ENCODE measurements at regions not wholly inside any gene's neighbourhood (a gene's known extent, or its start where the extent isn't known, plus 50 kb on each side); places are given as distances from the start of the nearest gene placed in this dataset.
A peak's percentile ranks its signal among the peaks of the same experiment; 100 is the strongest.

DNA sequence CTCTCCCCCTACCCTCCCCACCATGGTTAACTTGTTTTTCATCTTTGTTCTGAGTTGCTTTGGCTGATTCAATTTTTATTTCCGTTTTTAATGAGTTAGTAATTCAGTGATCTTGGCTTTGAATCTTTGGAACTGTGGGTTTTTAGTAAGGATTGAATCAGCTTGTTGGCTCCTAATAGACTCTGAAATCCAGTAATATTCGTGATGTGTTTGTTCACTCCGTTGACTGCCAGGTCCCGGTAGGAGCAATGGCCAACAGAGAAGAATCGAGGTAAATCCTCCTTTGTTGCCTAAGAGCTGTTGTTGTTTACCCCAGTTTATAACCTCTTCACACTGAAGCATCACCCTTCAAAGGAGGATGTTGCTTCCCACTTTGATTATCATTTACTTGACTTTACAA, 92.7 kb downstream of the PCSK1 start:
- no peak for DNase-seq
- Mint-ChIP-seq H3K36me3 (ENCODE audit: low read depth) (no peaks in the 10 kb centered on the region), H3K4me1 (peaks cover 9% of the 10 kb centered on the region), H3K27ac (no peak overlapping the region), H3K4me3 (no peak overlapping the region), H3K27me3 (peaks cover 42% of the 10 kb centered on the region)
- ATAC-seq: no peak
- H3K9me3 ChIP-seq (ENCODE audit: control insufficient read depth, low read length, poor library complexity, severe bottlenecking): no peaks in the 10 kb centered on the region

DNA sequence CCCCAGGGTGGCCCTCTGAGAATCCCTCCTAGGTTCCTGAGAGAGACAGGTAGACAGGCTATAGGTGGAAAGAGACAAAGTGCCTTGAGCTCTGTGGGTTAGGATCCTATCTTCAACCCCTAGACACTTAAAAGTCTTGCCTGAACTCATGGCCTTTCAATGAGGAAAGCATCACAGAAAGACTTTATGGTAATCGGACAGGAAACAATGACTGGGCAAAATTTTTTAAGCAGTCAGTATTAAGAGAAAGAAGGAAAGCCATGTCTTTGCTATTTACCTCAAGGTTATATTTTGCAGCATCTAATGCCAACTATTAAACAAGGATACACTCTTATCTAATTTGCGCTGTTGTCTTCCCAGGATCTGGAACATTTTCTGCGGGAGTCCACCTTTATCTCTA, 93.2 kb downstream of the PCSK1 start:
- DNase-seq (no peak), ATAC-seq (no peak)
- Mint-ChIP-seq H3K4me3 (no peak overlapping the region), H3K36me3 (ENCODE audit: low read depth) (no peaks in the 10 kb centered on the region), H3K27me3 (peaks cover 42% of the 10 kb centered on the region), H3K27ac (no peak overlapping the region), H3K4me1 (peaks cover 4% of the 10 kb centered on the region)
- H3K9me3 ChIP-seq (ENCODE audit: control insufficient read depth, low read length, poor library complexity, severe bottlenecking): no peaks in the 10 kb centered on the region

DNA sequence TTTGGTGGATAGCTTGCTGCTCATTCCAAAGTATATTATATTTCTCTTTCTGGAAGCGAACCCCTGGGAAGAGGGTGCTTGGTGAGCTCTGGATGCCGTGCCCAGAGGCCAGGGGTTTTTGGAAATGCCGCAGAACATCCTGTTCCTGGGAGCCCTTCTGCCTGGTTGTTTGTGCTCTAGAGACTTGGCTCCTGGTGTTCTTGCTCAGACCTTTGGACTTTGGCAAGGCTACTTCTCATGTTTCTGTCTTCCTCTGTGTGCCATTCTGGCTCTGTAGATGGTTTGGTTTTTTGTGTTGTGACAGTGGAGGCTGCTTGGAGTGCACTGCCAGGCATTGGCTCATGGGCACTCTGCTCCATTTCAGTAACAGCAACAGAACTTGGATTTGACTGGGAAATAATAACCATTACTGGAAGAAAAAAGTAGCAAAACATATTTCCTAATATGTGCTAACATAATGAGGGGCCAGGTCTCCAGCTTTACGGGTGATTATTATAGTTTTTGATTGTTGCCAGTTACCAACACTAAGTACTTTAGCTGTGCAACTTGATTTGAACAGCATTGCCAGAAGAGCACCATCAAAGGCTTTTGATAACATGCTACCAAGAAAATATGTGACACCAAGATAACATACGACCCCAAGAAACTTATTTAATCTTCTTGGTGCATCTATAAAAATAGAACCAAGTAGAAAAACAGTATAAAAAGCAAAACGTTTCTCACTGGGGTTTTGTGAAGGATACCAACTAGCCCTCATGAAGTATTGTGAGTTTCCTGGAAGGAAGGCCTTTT, 94.2 kb downstream of the PCSK1 start:
- Mint-ChIP-seq H3K36me3 (ENCODE audit: low read depth) (no peaks in the 10 kb centered on the region), H3K4me3 (no peak overlapping the region), H3K27me3 (peaks cover 39% of the 10 kb centered on the region), H3K4me1 (no peaks in the 10 kb centered on the region), H3K27ac (no peak overlapping the region)
- ATAC-seq (no peak), DNase-seq (no peak)
- no peaks in the 10 kb centered on the region for H3K9me3 ChIP-seq (ENCODE audit: control insufficient read depth, low read length, poor library complexity, severe bottlenecking)

DNA sequence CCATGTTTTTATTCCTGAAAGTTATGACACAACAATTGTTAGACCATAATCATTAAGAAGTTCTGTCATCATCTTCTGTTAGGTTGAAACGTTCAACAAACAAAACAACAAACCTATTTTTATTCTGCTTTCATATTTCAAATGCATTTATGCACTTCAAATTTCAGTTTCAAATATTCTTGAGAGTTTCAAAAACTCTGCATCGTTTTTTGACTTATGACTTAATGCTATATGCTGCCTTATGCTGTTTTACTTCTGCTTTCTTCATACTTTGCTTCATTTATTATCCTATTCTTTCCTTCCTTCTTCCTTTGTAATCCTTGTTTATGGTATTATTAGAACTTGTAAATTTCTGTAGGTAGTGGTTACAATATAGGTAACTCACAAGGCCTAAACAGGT, 95.0 kb downstream of the PCSK1 start:
- no peak for ATAC-seq
- Mint-ChIP-seq H3K4me3 (no peak overlapping the region), H3K4me1 (no peaks in the 10 kb centered on the region), H3K36me3 (ENCODE audit: low read depth) (no peaks in the 10 kb centered on the region), H3K27ac (no peak overlapping the region), H3K27me3 (peaks cover 40% of the 10 kb centered on the region)
- H3K9me3 ChIP-seq (ENCODE audit: control insufficient read depth, low read length, poor library complexity, severe bottlenecking): no peaks in the 10 kb centered on the region
- DNase-seq: no peak

DNA sequence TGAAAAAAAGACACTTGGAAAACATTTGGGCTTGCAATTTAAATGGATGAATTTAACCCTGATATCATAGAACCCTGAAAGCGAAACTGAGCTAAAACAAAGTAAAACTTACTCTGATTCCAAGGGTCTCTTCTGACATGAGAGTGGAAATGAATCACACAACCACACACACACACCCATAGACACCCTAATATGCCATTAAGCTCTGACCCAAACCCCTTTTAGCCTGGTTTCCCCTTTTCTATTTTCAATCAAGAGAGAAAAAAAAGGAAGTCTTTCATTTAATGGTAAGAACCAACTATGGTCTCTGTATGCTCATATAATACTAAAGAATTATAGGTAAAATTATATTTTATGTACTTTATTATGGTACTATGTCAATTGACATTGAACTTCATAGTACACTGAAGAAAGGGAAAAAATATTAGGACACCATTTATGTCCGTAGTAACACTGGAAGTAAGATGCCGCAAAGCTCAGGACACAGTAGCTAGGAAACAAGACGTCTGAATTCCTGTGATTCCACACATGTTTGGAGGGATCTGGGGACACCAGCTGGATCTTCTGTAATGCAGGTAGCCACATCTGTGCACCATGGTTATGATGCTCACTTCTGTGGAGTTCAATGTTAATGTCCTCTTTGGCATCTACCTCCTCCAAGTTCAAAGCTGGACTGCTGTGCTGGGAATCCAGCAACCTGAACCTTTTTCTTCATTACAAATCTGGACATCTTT, 95.8 kb downstream of the PCSK1 start:
- no peaks in the 10 kb centered on the region for H3K9me3 ChIP-seq (ENCODE audit: control insufficient read depth, low read length, poor library complexity, severe bottlenecking)
- H3K36me3 Mint-ChIP-seq (ENCODE audit: low read depth): no peaks in the 10 kb centered on the region
- H3K27ac Mint-ChIP-seq: no peak overlapping the region
- H3K4me1 Mint-ChIP-seq: no peaks in the 10 kb centered on the region
- H3K27me3 Mint-ChIP-seq: peaks cover 42% of the 10 kb centered on the region
- H3K4me3 Mint-ChIP-seq: no peak overlapping the region
- ATAC-seq (no peak), DNase-seq (no peak)

DNA sequence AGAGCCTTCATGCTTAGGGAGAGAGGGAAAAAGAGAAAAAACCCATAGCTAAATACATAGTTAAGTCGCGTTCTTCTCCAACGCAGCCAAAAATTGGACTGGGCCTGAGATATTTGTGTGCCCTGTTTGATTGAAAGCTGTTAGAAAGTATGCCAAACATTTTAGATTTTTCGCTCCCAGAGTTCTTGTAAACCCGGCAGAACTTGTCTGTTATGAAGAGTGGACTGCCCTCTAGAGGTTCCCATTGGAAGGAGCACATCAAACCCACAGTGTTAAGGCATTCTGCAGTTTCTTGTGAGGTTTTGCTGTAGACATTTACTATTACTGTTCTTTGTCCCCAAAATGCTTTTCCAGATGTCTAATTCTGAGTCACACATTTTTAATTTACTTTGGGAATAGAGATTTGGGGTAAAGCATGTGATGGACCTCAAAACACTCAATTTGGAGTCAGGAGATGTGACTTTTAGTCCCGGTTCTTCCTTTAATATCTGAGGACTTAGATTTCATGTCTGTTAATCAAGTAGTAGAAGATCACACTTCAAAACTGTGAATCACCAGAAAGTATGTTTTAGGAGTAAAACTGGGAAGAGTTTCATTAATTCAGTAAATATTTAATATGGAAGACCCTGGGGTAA, 96.6 kb downstream of the PCSK1 start:
- H3K27me3 Mint-ChIP-seq: peaks cover 42% of the 10 kb centered on the region
- H3K9me3 ChIP-seq (ENCODE audit: control insufficient read depth, low read length, poor library complexity, severe bottlenecking): no peaks in the 10 kb centered on the region
- peak; percentile 93 for ATAC-seq
- no peaks in the 10 kb centered on the region for H3K36me3 Mint-ChIP-seq (ENCODE audit: low read depth)
- H3K4me1 Mint-ChIP-seq: no peaks in the 10 kb centered on the region
- H3K27ac Mint-ChIP-seq: no peak overlapping the region
- peak in 2 of 3 donors; percentile 12 to 42 for DNase-seq
- no peak overlapping the region for H3K4me3 Mint-ChIP-seq

DNA sequence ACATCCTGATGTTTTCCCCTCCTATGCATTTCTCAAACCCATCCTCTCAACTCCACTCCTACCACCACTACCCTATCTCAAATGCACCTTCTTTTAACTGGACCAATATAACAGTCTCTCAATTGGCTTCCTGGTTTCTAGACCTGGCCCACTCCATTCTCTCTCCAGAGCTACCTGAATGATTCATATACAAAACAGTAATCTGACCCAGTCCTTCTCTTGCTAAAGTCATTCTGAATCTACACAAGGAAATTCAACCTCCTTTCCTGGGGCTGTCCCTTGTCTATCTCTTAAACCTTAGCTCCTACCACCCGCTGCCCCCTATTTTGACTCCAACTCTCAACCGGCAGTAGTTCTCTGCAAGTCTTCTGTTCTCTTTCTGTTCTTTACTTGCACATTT, 97.2 kb downstream of the PCSK1 start:
- DNase-seq: no peak
- Mint-ChIP-seq H3K4me3 (no peak overlapping the region), H3K36me3 (ENCODE audit: low read depth) (no peaks in the 10 kb centered on the region), H3K27ac (no peak overlapping the region), H3K27me3 (peaks cover 44% of the 10 kb centered on the region), H3K4me1 (no peaks in the 10 kb centered on the region)
- H3K9me3 ChIP-seq (ENCODE audit: control insufficient read depth, low read length, poor library complexity, severe bottlenecking): no peaks in the 10 kb centered on the region
- ATAC-seq: no peak

DNA sequence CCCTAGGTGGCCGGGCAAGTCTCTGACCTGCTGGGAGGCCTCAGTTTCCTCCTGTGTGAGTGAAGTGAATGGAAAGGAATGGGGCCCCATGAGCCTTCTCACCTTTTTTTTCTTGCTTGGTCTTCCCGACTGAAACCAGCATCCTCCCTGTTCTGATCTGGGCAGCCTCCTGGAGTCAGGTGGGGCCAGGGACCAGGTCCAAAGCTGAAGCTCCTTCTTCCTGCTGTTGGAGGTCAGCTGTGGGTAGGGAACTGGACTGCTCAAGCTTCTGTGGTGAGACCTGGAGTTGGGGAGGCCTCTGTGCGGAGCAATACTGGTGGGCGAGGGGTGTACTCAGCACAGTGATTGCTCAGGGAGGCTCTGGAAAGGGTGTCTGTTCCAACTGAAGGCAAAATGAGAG, 99.7 kb downstream of the PCSK1 start:
- Mint-ChIP-seq H3K27ac (no peak overlapping the region), H3K36me3 (ENCODE audit: low read depth) (no peaks in the 10 kb centered on the region), H3K27me3 (peaks cover 34% of the 10 kb centered on the region), H3K4me3 (no peak overlapping the region), H3K4me1 (no peaks in the 10 kb centered on the region)
- no peaks in the 10 kb centered on the region for H3K9me3 ChIP-seq (ENCODE audit: control insufficient read depth, low read length, poor library complexity, severe bottlenecking)
- ATAC-seq: no peak
- no peak for DNase-seq

DNA sequence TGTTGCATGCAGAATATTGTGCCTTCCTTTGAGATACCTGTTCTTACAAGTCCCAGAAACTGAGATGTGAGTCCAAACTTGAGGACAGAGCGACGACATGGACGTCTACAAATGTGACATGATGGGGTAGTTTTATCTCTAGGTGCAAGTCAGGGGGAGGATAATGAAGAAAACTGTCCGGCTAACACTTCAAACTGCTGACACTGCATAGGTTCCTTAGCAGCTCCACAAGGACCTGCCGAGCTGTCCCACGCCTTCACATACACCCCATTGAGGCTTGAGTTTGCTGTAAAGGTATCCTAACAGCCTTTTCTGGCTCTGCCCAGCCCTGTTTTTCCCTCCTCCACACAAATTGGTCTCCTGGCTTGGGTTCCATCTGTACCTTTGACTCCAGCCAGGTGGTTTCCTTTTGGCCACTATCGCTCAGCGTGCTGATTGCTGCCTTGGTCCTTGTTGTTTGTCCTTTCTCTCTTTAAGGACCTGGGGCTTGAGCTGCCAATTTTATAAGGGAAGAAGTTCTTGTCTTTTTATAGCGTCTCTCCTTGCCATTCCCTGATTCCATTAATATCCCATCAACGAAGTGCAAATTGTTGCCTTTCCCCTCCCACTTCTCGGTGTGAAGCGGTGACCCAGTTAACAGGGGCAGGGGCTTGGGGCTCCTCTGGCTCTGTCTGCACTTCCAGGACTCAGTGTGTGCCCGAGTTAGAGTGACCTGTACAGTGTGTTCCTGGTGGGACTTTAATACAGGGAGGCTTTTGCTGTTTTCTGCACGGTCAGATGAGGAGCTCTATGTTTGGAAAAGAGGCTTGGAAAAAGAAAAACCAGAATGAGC, 100.3 kb downstream of the PCSK1 start:
- no peak for ATAC-seq
- peaks cover 35% of the 10 kb centered on the region for H3K27me3 Mint-ChIP-seq

DNA sequence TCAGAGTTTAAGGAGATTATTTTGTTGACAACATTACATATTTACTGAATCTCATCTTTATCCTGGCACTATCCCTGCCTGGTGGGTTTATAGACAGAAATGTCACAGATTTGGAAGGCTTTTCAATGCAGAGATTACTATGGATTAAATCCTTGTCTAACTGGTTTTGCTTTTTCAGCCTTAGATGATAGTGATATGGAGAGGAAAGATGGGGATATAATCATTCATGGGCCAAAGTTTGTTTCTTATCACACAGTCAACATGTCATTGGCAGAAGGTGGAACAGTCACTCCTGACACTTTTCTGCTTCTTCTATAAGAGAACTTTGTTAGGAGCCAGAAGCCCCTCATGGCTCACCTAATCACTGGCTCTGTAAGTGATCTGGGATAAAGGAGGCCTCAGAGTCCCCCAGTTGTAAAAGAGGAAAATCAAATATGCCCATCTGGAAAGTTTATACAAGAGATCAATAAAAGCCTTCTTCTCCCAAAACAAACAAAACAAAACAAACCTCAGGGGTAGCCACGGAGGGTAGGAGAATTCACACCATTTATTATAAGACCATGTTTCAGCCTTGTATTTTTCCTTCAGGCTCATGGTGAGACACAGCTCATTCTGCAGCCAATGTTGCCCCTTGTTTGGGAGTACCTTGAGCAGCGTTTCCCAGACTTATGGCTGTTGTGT, 101.2 kb downstream of the PCSK1 start:
- no peaks in the 10 kb centered on the region for H3K36me3 Mint-ChIP-seq (ENCODE audit: low read depth)
- H3K27ac Mint-ChIP-seq: no peak overlapping the region
- H3K27me3 Mint-ChIP-seq: peaks cover 41% of the 10 kb centered on the region
- no peaks in the 10 kb centered on the region for H3K9me3 ChIP-seq (ENCODE audit: control insufficient read depth, low read length, poor library complexity, severe bottlenecking)
- H3K4me1 Mint-ChIP-seq: no peaks in the 10 kb centered on the region
- DNase-seq (no peak), ATAC-seq (no peak)
- no peak overlapping the region for H3K4me3 Mint-ChIP-seq

More for the DNA sequence above, 100.3 kb downstream of the PCSK1 start:
- Mint-ChIP-seq H3K4me1 (no peaks in the 10 kb centered on the region), H3K27ac (no peak overlapping the region), H3K4me3 (no peak overlapping the region), H3K36me3 (ENCODE audit: low read depth) (no peaks in the 10 kb centered on the region)
- H3K9me3 ChIP-seq (ENCODE audit: control insufficient read depth, low read length, poor library complexity, severe bottlenecking): no peaks in the 10 kb centered on the region
- no peak for DNase-seq

DNA sequence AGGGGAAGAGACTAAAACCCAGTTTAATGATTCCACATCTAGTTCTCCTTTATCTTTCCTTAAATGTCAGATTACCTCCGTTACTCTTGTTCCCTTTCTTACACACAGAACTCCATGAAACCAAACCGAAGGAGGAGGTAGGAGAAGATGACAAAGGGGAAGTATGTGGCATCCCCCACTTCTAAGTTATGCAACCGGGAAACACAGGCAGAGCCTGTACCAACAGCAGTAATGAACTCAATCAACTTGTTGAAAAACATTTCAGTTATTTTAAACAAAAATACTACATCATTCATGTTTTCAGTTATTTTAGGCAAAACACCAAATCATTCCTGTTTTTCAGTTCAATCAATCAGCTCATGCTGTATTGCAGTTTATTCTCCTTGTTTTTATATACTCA, 101.8 kb downstream of the PCSK1 start:
- ATAC-seq: no peak
- no peaks in the 10 kb centered on the region for H3K4me1 Mint-ChIP-seq
- no peaks in the 10 kb centered on the region for H3K9me3 ChIP-seq (ENCODE audit: control insufficient read depth, low read length, poor library complexity, severe bottlenecking)

DNA sequence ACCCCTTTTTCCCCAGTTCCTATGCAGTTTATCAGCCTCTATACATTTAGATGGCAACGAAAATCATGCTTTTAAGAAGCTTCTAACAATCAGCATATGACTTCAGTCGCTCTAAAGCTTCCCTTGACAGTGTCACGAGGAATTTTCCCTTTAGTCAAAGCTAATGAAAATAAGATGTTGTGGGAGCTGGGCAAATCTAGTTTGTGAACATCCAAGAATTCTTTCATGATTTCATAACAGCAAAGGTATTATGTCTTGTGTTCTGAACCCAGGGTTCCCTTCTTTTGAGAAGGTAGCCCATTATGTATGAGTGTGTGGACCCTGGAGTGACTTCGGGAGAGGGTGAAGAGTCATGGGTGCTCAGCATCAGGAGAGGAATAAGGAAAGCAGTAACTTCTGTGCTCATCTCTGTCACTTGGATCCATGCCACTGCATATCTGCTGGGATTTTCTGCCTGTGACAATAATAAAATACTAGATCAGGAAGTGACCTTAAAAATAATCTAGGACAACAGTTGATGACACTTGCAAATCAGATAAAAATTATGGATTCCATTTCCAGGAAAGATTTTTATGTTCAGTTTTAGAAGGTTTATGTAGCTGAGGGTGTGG, 102.4 kb downstream of the PCSK1 start:
- Mint-ChIP-seq H3K27me3 (peaks cover 43% of the 10 kb centered on the region), H3K27ac (peak overlapping the region; percentile 16), H3K4me1 (no peaks in the 10 kb centered on the region), H3K36me3 (ENCODE audit: low read depth) (no peaks in the 10 kb centered on the region), H3K4me3 (no peak overlapping the region)
- no peaks in the 10 kb centered on the region for H3K9me3 ChIP-seq (ENCODE audit: control insufficient read depth, low read length, poor library complexity, severe bottlenecking)
- DNase-seq (no peak), ATAC-seq (no peak)

More for the DNA sequence above, 101.8 kb downstream of the PCSK1 start:
- H3K36me3 Mint-ChIP-seq (ENCODE audit: low read depth): no peaks in the 10 kb centered on the region
- H3K4me3 Mint-ChIP-seq: no peak overlapping the region
- H3K27ac Mint-ChIP-seq: no peak overlapping the region
- H3K27me3 Mint-ChIP-seq: peaks cover 43% of the 10 kb centered on the region
- no peak for DNase-seq
